Tibial nerve (tissue), 4 donors: ENCODE measurements at regions not wholly inside any gene's neighbourhood (a gene's known extent, or its start where the extent isn't known, plus 50 kb on each side); places are given as distances from the start of the nearest gene placed in this dataset.
"Not testable (repeated sequence)": the region's sequence is repeated elsewhere in the genome, so short reads cannot be mapped to it uniquely, and the experiment has no call there.

Experiments
- DNase-seq, 2 donors: peaks; one replicate each; pipeline ENCODE4 v3.0.0-alpha.2; 2019; ENCODE audit warnings: low spot score in 2 of 2
- H3K27ac ChIP-seq, 4 donors: fragments of 200-600 bp; sonication (generic) in 3 of 4; one replicate each; pipeline ENCODE4 v1.5.1; 2017 to 2019; ENCODE audit warnings: mild to moderate bottlenecking in 1 of 4
- H3K27me3 ChIP-seq, 2 donors: fragments of 200-600 bp; sonication (generic) in 1 of 2; one replicate each; pipeline versions ENCODE4 v1.5.1 to v1.6.0; 2017 to 2019
- H3K36me3 ChIP-seq, 3 donors: fragments of 200-600 bp; sonication (generic); one replicate each; pipeline ENCODE4 v1.5.1; 2018 to 2019
- H3K4me1 ChIP-seq, 4 donors: fragments of 200-600 bp; sonication (generic) in 3 of 4; one replicate each; pipeline ENCODE4 v1.5.1; 2017 to 2019
- H3K4me3 ChIP-seq, 4 donors: fragments of 200-600 bp; sonication (generic) in 3 of 4; one replicate each; pipeline ENCODE4 v1.5.1; 2017 to 2019; ENCODE audit warnings: mild to moderate bottlenecking in 1 of 4, moderate library complexity in 1 of 4
- H3K9me3 ChIP-seq, 4 donors: fragments of 200-600 bp; sonication (generic) in 3 of 4; one replicate each; pipeline ENCODE4 v1.5.1; 2017 to 2019
- EP300 ChIP-seq, 2 donors: sonication (generic); formaldehyde crosslinking; IDR thresholded peaks; one replicate each; pipeline ENCODE4 v1.6.1; 2017; ENCODE audit warnings: antibody characterized with exemption in 2 of 2, mild to moderate bottlenecking in 1 of 2
- POLR2A ChIP-seq, 2 donors: fragments of 450-650 bp; IDR thresholded peaks; one replicate each; pipeline ENCODE4 v1.6.1; 2017; ENCODE audit warnings: antibody characterized with exemption in 2 of 2, mild to moderate bottlenecking in 2 of 2, moderate library complexity in 2 of 2
- WGBS, 2 donors: methylation state at CpG; one replicate each; pipeline ENCODE4 v1.1.5; 2018; 5-methylcytosine and 5-hydroxymethylcytosine counted together
- TF ChIP-seq, protein P1 (sequence below), 5 experiments: fragments of 200-600 bp in 3 of 5; fragments of 450-650 bp in 2 of 5; sonication (generic) in 3 of 5; IDR thresholded peaks; one replicate each; pipeline ENCODE4 v1.5.1; 2016 to 2019; ENCODE audit warnings: antibody characterized with exemption in 5 of 5, mild to moderate bottlenecking in 3 of 5, moderate library complexity in 2 of 5

DNA sequence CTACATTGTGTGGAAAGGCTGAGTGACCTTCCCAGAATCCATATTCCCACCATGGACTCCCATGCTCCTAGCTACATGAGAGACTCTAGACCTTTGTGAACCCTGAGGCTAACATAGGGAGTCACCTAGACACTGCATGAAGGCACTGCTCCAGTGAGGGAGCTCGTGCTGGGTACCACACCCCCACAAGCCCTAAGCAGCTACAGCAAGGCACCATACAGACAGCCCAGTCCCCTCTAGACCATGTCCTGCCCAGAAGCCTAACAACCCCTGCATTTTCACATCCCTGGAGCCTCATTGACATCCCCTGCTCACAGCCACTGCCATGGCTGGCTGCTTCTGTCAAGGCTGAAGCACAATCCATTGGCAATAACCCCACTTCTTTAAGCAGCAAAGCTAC lies 176.5 kb upstream of the CTNND2 start:
- Histone ChIP-seq H3K4me3 (no peak overlapping the region), H3K36me3 (no peaks in the 10 kb centered on the region), H3K9me3 (peaks cover 0 to 26% (median 0%) of the 10 kb centered on the region in 4 donors), H3K4me1 (no peaks in the 10 kb centered on the region), H3K27me3 (no peaks in the 10 kb centered on the region), H3K27ac (no peak overlapping the region)
- WGBS, 2 donors = 80 to 100% methylated on average over 1 of the region's 1 CpG
- TF ChIP-seq POLR2A (IDR thresholded peaks at IDR 0.05) (no peak), EP300 (IDR thresholded peaks at IDR 0.05) (no peak)
- TF ChIP-seq, protein P1, sequence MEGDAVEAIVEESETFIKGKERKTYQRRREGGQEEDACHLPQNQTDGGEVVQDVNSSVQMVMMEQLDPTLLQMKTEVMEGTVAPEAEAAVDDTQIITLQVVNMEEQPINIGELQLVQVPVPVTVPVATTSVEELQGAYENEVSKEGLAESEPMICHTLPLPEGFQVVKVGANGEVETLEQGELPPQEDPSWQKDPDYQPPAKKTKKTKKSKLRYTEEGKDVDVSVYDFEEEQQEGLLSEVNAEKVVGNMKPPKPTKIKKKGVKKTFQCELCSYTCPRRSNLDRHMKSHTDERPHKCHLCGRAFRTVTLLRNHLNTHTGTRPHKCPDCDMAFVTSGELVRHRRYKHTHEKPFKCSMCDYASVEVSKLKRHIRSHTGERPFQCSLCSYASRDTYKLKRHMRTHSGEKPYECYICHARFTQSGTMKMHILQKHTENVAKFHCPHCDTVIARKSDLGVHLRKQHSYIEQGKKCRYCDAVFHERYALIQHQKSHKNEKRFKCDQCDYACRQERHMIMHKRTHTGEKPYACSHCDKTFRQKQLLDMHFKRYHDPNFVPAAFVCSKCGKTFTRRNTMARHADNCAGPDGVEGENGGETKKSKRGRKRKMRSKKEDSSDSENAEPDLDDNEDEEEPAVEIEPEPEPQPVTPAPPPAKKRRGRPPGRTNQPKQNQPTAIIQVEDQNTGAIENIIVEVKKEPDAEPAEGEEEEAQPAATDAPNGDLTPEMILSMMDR (IDR thresholded peaks at IDR 0.05) = no peak
- DNase-seq = no peak

DNA sequence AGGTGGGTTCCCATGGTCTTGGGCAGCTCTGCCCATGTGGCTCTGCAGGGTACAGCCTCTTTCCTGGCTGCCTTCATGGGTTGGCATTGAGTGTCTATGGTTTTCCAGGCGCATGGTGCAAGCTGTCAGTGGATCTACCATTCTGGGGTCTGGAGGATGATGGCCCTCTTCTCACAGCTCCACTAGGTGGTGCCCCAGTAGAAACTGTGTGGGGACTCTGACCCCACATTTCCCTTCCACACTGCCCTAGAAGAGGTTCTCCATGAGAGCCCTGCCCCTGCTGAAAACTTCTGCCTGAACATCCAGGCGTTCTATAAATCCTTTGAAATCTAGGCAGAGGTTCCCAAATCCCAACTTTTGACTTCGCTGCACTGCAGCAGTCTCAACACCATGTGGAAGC lies 174.0 kb upstream of the CTNND2 start:
- H3K4me3 ChIP-seq, H3K27me3 ChIP-seq, H3K4me1 ChIP-seq, H3K27ac ChIP-seq, DNase-seq, H3K36me3 ChIP-seq: not testable (repeated sequence)
- 74 to 84% methylated on average over 2 to 3 of the region's 3 CpGs for WGBS, 2 donors
- H3K9me3 ChIP-seq = peaks cover 0 to 26% (median 0%) of the 10 kb centered on the region in 4 donors

DNA sequence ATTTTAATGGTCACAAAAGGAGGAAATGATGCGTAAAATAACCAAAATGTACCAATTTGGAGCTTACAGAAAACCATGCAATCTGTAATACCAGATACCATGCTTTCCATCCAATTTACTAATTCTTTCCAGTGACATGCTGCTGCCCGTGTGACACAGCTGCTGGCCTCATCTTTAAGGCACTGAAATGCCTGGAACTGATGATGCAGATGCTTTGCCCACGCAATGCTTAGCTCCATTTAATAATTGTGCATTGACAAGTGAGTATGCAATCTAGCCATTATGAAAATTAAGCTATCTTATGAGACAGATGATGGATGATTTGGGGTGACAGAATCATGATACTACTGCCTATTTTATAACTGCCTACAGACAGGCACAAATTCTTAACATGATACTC lies 169.2 kb upstream of the CTNND2 start:
- H3K9me3 ChIP-seq = no peaks in the 10 kb centered on the region
- 52 to 55% methylated on average over 3 of the region's 3 CpGs for whole genome bisulfite sequencing, 2 donors
- H3K36me3 ChIP-seq = no peaks in the 10 kb centered on the region
- no peak overlapping the region for H3K27ac ChIP-seq
- no peak for TF ChIP-seq EP300 (IDR thresholded peaks at IDR 0.05)
- TF ChIP-seq, protein P1 (IDR thresholded peaks at IDR 0.05) = no peak
- TF ChIP-seq POLR2A (IDR thresholded peaks at IDR 0.05) = no peak
- no peak overlapping the region for H3K4me3 ChIP-seq
- no peaks in the 10 kb centered on the region for H3K4me1 ChIP-seq
- DNase-seq = no peak
- H3K27me3 ChIP-seq = no peaks in the 10 kb centered on the region

DNA sequence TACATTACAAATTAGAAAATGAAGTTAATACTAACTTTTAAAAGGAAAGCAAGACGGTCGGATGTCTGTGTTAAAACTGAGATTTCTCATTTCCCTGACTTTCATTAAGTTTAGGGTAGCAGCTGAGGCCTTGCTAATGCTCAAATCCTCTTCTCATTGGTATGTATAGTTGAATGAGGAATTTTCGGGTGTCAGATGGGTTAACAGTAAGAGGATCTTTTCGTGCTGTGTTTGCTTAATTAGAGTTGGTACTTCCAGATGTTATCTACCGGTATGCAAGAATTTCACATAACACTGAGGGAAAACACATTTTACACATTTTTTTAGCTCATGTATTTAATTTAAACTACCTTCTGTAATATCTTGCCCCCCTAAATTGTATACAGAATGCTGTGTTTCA lies 168.2 kb upstream of the CTNND2 start:
- TF ChIP-seq EP300 (IDR thresholded peaks at IDR 0.05) = no peak
- no peak for TF ChIP-seq POLR2A (IDR thresholded peaks at IDR 0.05)
- TF ChIP-seq, protein P1 (IDR thresholded peaks at IDR 0.05) = no peak
- no peak for DNase-seq
- WGBS, 2 donors = 63 to 64% methylated on average over 5 of the region's 5 CpGs
- H3K4me1 ChIP-seq = no peaks in the 10 kb centered on the region
- no peak overlapping the region for H3K4me3 ChIP-seq
- no peaks in the 10 kb centered on the region for H3K36me3 ChIP-seq
- H3K27me3 ChIP-seq = no peaks in the 10 kb centered on the region
- no peak overlapping the region for H3K27ac ChIP-seq
- no peaks in the 10 kb centered on the region for H3K9me3 ChIP-seq

DNA sequence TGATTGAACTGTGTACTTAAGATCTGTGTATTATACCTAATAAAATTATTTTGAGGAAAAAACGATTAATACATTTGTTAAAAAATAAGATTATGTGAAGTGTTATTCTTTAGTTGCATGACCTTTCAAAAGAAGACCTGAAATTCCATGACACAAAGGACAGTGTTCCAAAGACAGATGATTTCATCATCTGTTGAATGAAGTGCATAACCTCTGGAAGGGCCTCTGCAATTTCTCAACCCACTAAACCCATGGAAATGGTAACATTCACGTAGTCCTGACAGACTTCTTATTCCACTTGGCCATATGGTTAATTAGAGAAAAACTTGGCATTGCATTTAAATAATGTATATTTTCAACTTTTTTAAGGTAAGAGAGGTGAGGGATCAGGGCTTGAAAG lies 167.2 kb upstream of the CTNND2 start:
- TF ChIP-seq EP300 (IDR thresholded peaks at IDR 0.05) = no peak
- TF ChIP-seq, protein P1 (IDR thresholded peaks at IDR 0.05) = no peak
- TF ChIP-seq POLR2A (IDR thresholded peaks at IDR 0.05) = no peak
- DNase-seq = no peak
- WGBS, 2 donors = 69 to 70% methylated on average over 2 of the region's 2 CpGs

DNA sequence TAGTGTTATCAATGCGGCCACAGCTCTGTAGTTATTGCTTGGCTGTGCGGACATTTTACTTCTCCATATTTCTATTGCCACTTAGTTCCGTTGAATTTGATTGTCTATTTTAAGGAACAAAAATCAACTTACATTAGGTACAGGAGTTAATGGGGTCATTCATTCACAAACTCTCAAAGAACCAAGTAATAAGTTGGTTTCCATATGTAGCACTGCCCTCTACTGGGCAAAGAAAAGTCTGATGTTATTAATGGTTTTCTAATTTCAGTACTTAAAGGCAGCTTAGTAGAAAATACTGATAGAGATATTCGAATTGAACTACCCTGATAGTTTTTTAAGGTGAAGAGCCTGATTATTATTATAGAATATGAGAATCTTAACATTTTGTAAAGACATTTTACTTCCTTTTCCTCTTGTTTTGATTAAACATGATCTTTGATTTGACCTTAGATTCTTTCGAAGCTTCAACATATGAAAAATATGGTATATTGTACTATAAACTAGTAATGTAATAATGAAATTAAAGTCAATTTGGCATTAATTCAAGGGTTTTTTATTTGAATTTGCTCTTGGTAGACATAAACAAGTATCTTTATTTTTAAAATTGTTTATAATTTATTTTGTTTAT lies 119.5 kb upstream of the CTNND2 start:
- H3K27me3 ChIP-seq = no peaks in the 10 kb centered on the region
- TF ChIP-seq, protein P1 (IDR thresholded peaks at IDR 0.05) = peak in 4 of 5 experiments; percentile 28 to 62 (median 42)
- TF ChIP-seq POLR2A (IDR thresholded peaks at IDR 0.05) (no peak), EP300 (IDR thresholded peaks at IDR 0.05) (no peak)
- 42 to 44% methylated on average over 5 of the region's 5 CpGs for WGBS, 2 donors
- no peaks in the 10 kb centered on the region for H3K36me3 ChIP-seq
- H3K9me3 ChIP-seq = peaks cover 0 to 7% (median 0%) of the 10 kb centered on the region in 4 donors
- DNase-seq = peak in 1 of 2 donors; percentile 13
- H3K4me3 ChIP-seq = no peak overlapping the region
- no peak overlapping the region for H3K27ac ChIP-seq
- no peaks in the 10 kb centered on the region for H3K4me1 ChIP-seq

More for the DNA sequence above, 167.2 kb upstream of the CTNND2 start:
- no peaks in the 10 kb centered on the region for H3K4me1 ChIP-seq
- H3K4me3 ChIP-seq = no peak overlapping the region
- H3K9me3 ChIP-seq = no peaks in the 10 kb centered on the region
- H3K27ac ChIP-seq = no peak overlapping the region
- no peaks in the 10 kb centered on the region for H3K36me3 ChIP-seq
- no peaks in the 10 kb centered on the region for H3K27me3 ChIP-seq
